HG03196 (cell line): ENCODE measurements at regions not wholly inside any gene's neighbourhood (a gene's known extent, or its start where the extent isn't known, plus 50 kb on each side); places are given as distances from the start of the nearest gene placed in this dataset.

Experiments used
- ATAC-seq: cut with Tn5 transposase; IDR thresholded peaks from one replicate; pipeline ENCODE4 v1.9.1; 2021; ENCODE audit not compliant: unreplicated experiment

- ATAC-seq = no peak
Observed at GRCh38 chr16:59783191-59783590, 1049.1 kb upstream of the GOT2 start.

GRCh38 chr16:59773330-59773729 is 1039.2 kb upstream of the GOT2 start:
- ATAC-seq = no peak

GRCh38 chr16:59759296-59759695 is 1025.2 kb upstream of the GOT2 start:
- no peak for ATAC-seq

GRCh38 chr16:59758848-59759247 is 1024.7 kb upstream of the GOT2 start:
- ATAC-seq = no peak

GRCh38 chr16:59754854-59755253 is 1020.7 kb upstream of the GOT2 start:
- ATAC-seq = no peak

GRCh38 chr16:59749662-59750336 is 1015.7 kb upstream of the GOT2 start:
- no peak for ATAC-seq

- no peak for ATAC-seq
Observed at GRCh38 chr16:59748531-59748930, 1014.4 kb upstream of the GOT2 start.

GRCh38 chr16:59743504-59743903 is 1009.4 kb upstream of the GOT2 start:
- ATAC-seq = no peak

GRCh38 chr16:59740858-59741257 is 1006.7 kb upstream of the GOT2 start:
- ATAC-seq = no peak

GRCh38 chr16:59737274-59737673 is 1003.2 kb upstream of the GOT2 start:
- no peak for ATAC-seq

- no peak for ATAC-seq
Observed at GRCh38 chr16:59733321-59733720, 999.2 kb upstream of the GOT2 start.

GRCh38 chr16:59729613-59730012 is 995.5 kb upstream of the GOT2 start:
- ATAC-seq = no peak

- no peak for ATAC-seq
Observed at GRCh38 chr16:59719121-59719520, 985.0 kb upstream of the GOT2 start.

GRCh38 chr16:59707436-59708226 is 973.5 kb upstream of the GOT2 start:
- ATAC-seq = no peak

GRCh38 chr16:59701963-59702930 is 968.1 kb upstream of the GOT2 start:
- no peak for ATAC-seq

- ATAC-seq = no peak
Observed at GRCh38 chr16:59699786-59700185, 965.7 kb upstream of the GOT2 start.

- ATAC-seq = no peak
Observed at GRCh38 chr16:59698346-59699020, 964.4 kb upstream of the GOT2 start.

- no peak for ATAC-seq
Observed at GRCh38 chr16:59697761-59698160, 963.6 kb upstream of the GOT2 start.

GRCh38 chr16:59697236-59697635 is 963.1 kb upstream of the GOT2 start:
- ATAC-seq = no peak

GRCh38 chr16:59696495-59696894 is 962.4 kb upstream of the GOT2 start:
- no peak for ATAC-seq

- ATAC-seq = no peak
Observed at GRCh38 chr16:59690216-59690615, 956.1 kb upstream of the GOT2 start.
